DND-41 (cell line): ENCODE measurements at regions not wholly inside any gene's neighbourhood (a gene's known extent, or its start where the extent isn't known, plus 50 kb on each side); places are given as distances from the start of the nearest gene placed in this dataset.

ENCODE experiments used
- ATAC-seq: fragments of 200-7000 bp; cut with Tn5 transposase; 3 replicates; pipeline ENCODE4 v1.9.1; 2021; ENCODE audit warnings: low read depth; ENCODE audit not compliant: insufficient read depth
- DNase-seq: peaks from one replicate; pipeline ENCODE4 v3.0.0-alpha.2; 2020
- H2AFZ ChIP-seq: 2 replicates; pipeline ENCODE4 v1.6.0; 2012; ENCODE audit warnings: low read depth, low read length
- H3K27ac ChIP-seq: 2 replicates; pipeline ENCODE4 v1.5.1; 2012; ENCODE audit warnings: low read length, inconsistent platforms
- H3K27me3 ChIP-seq: fragments of 200-600 bp; sonication (generic); 2 replicates; pipeline ENCODE4 v1.6.0; 2012; ENCODE audit warnings: low read length, mild to moderate bottlenecking, inconsistent platforms; ENCODE audit not compliant: insufficient read depth, poor library complexity
- H3K36me3 ChIP-seq: 2 replicates; pipeline ENCODE4 v1.5.1; 2012; ENCODE audit warnings: low read length, inconsistent platforms; ENCODE audit not compliant: insufficient read depth
- H3K4me1 ChIP-seq: 2 replicates; pipeline ENCODE4 v1.5.1; 2012; ENCODE audit warnings: mild to moderate bottlenecking, low read length; ENCODE audit not compliant: insufficient read depth
- H3K4me2 ChIP-seq: 2 replicates; pipeline ENCODE4 v1.6.0; 2012; ENCODE audit warnings: mild to moderate bottlenecking, moderate library complexity, low read length, inconsistent platforms; ENCODE audit not compliant: insufficient read depth
- H3K4me3 ChIP-seq, 2 experiments: fragments of 200-600 bp in 1 of 2; shearing (Covaris generic) in 1 of 2; 2 replicates each; pipeline ENCODE4 v1.5.1; 2012 to 2016; ENCODE audit warnings: inconsistent platforms in 2 of 2, low read length in 2 of 2, mild to moderate bottlenecking in 2 of 2, low read depth in 1 of 2, moderate library complexity in 1 of 2
- H3K79me2 ChIP-seq: 2 replicates; pipeline ENCODE4 v1.6.0; 2012; ENCODE audit warnings: low read length, inconsistent platforms; ENCODE audit not compliant: insufficient read depth
- H3K9ac ChIP-seq: 2 replicates; pipeline ENCODE4 v1.6.0; 2012; ENCODE audit warnings: low read depth, mild to moderate bottlenecking, inconsistent platforms, low read length, moderate library complexity
- H3K9me3 ChIP-seq: 2 replicates; pipeline ENCODE4 v1.5.1; 2012; ENCODE audit warnings: low read length, moderate library complexity, mild to moderate bottlenecking, inconsistent platforms; ENCODE audit not compliant: insufficient read depth, severe bottlenecking
- H4K20me1 ChIP-seq: 2 replicates; pipeline ENCODE4 v1.6.0; 2012; ENCODE audit warnings: low read length; ENCODE audit not compliant: insufficient read depth
- EZH2 ChIP-seq: IDR thresholded peaks from 3 replicates; pipeline ENCODE4 v1.6.1; 2012; ENCODE audit warnings: borderline replicate concordance, low read depth, mild to moderate bottlenecking, moderate library complexity, low read length, inconsistent platforms; ENCODE audit not compliant: severe bottlenecking
- TF ChIP-seq, protein P1 (sequence below): IDR thresholded peaks from 2 replicates; pipeline ENCODE4 v1.5.1; 2012; ENCODE audit warnings: borderline replicate concordance, low read length, moderate library complexity, mild to moderate bottlenecking; ENCODE audit not compliant: poor library complexity, severe bottlenecking; ENCODE audit errors: extremely low read depth

GRCh38 chr3:59385547-59385946 lies 335.7 kb upstream of the CFAP20DC start:
- Histone ChIP-seq H3K4me3 (no peak overlapping the region), H3K9ac (no peak overlapping the region), H3K4me2 (no peak overlapping the region), H3K79me2 (no peaks in the 10 kb centered on the region), H2AFZ (no peak overlapping the region), H4K20me1 (no peaks in the 10 kb centered on the region), H3K36me3 (no peaks in the 10 kb centered on the region), H3K27me3 (no peaks in the 10 kb centered on the region), H3K4me1 (no peaks in the 10 kb centered on the region), H3K27ac (no peak overlapping the region), H3K9me3 (no peaks in the 10 kb centered on the region)
- ATAC-seq = no peak
- no peak for TF ChIP-seq EZH2
- TF ChIP-seq, protein P1, sequence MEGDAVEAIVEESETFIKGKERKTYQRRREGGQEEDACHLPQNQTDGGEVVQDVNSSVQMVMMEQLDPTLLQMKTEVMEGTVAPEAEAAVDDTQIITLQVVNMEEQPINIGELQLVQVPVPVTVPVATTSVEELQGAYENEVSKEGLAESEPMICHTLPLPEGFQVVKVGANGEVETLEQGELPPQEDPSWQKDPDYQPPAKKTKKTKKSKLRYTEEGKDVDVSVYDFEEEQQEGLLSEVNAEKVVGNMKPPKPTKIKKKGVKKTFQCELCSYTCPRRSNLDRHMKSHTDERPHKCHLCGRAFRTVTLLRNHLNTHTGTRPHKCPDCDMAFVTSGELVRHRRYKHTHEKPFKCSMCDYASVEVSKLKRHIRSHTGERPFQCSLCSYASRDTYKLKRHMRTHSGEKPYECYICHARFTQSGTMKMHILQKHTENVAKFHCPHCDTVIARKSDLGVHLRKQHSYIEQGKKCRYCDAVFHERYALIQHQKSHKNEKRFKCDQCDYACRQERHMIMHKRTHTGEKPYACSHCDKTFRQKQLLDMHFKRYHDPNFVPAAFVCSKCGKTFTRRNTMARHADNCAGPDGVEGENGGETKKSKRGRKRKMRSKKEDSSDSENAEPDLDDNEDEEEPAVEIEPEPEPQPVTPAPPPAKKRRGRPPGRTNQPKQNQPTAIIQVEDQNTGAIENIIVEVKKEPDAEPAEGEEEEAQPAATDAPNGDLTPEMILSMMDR = no peak
- DNase-seq = no peak

DNA sequence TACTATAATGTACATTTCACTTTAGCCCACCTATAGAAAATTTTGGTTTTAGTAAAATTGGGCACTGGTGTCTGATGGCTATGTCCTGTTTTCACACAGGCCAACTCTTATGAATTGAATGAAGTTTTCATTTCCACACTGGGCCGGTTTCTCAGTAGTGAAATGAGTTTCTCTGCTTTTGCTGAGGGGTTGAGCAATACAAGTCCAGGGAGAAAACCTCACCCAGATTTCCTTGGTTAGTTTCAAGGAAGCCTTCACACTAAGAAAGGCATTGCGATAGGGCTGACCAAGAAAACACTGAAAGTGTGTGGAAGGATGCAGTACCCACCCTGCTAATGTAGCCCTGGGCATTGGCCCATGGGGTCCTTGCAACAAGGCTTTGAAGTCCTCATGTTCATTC lies 331.5 kb upstream of the CFAP20DC start:
- H3K9me3 ChIP-seq = no peaks in the 10 kb centered on the region
- H3K4me3 ChIP-seq = no peak overlapping the region
- H3K36me3 ChIP-seq = no peaks in the 10 kb centered on the region
- H3K79me2 ChIP-seq = no peaks in the 10 kb centered on the region
- no peak overlapping the region for H3K9ac ChIP-seq
- H4K20me1 ChIP-seq = no peaks in the 10 kb centered on the region
- TF ChIP-seq EZH2 = no peak
- TF ChIP-seq, protein P1 = no peak
- no peak overlapping the region for H3K4me2 ChIP-seq
- no peaks in the 10 kb centered on the region for H3K4me1 ChIP-seq
- H3K27me3 ChIP-seq = no peaks in the 10 kb centered on the region
- no peak overlapping the region for H3K27ac ChIP-seq
- ATAC-seq = no peak
- no peak for DNase-seq
- no peak overlapping the region for H2AFZ ChIP-seq

GRCh38 chr3:59380146-59380545 lies 330.3 kb upstream of the CFAP20DC start:
- H4K20me1 ChIP-seq = no peaks in the 10 kb centered on the region
- DNase-seq = no peak

More at GRCh38 chr3:59380146-59380545, 330.3 kb upstream of the CFAP20DC start:
- Histone ChIP-seq H3K9me3 (no peaks in the 10 kb centered on the region), H2AFZ (no peak overlapping the region), H3K79me2 (no peaks in the 10 kb centered on the region), H3K9ac (no peak overlapping the region), H3K36me3 (no peaks in the 10 kb centered on the region), H3K27me3 (no peaks in the 10 kb centered on the region), H3K4me2 (no peak overlapping the region), H3K4me1 (no peaks in the 10 kb centered on the region), H3K4me3 (no peak overlapping the region), H3K27ac (no peak overlapping the region)
- no peak for ATAC-seq
- TF ChIP-seq EZH2 = no peak
- TF ChIP-seq, protein P1 = no peak
